ENCODE measurements at regions not wholly inside any gene's neighbourhood (a gene's known extent, or its start where the extent isn't known, plus 50 kb on each side); places are given as distances from the start of the nearest gene placed in this dataset.

GRCh38 chr7:40947566-40947965 lies 755.3 kb downstream of the INHBA start:
- TF ChIP-seq POLR2A (IDR thresholded peaks at IDR 0.05) (no peak), EP300 (IDR thresholded peaks at IDR 0.05) (no peak), POLR2AphosphoS5 (IDR thresholded peaks at IDR 0.05) (no peak), CTCF (IDR thresholded peaks at IDR 0.05) (no peak)
- Histone ChIP-seq H3K4me3 (no peak overlapping the region), H3K4me1 (no peaks in the 10 kb centered on the region), H3K27me3 (no peaks in the 10 kb centered on the region), H3K9me3 (no peaks in the 10 kb centered on the region), H3K27ac (no peak overlapping the region), H3K36me3 (no peaks in the 10 kb centered on the region)
- DNase-seq (ENCODE audit: low spot score in 2 of 2): no peak

DNA sequence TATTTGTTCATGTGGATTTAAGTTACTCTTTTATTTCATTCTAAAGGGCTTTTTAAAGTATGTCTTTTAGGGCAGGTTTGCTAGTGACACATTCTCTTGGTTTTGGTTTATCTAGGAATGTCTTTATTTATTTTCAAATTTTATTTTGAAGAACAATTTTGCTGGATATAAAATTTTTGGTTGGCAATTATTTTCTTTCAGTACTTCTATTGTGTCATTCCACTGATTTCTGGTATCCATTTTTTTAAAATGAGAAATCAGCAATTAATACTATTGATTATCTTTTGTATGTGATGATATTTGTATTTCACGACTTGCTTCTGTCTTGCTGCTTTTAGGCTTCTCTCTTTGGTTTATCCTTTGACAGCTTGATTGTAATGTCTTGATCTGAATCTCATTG lies 756.3 kb downstream of the INHBA start:
- H3K9me3 ChIP-seq: no peaks in the 10 kb centered on the region
- H3K27ac ChIP-seq: no peak overlapping the region
- H3K36me3 ChIP-seq: no peaks in the 10 kb centered on the region
- DNase-seq (ENCODE audit: low spot score in 2 of 2): no peak
- H3K4me3 ChIP-seq: no peak overlapping the region
- H3K4me1 ChIP-seq: no peaks in the 10 kb centered on the region
- whole genome bisulfite sequencing: 93% methylated on average over 1 of the region's 1 CpG
- H3K27me3 ChIP-seq: no peaks in the 10 kb centered on the region
- TF ChIP-seq POLR2AphosphoS5 (IDR thresholded peaks at IDR 0.05) (no peak), POLR2A (IDR thresholded peaks at IDR 0.05) (no peak)

DNA sequence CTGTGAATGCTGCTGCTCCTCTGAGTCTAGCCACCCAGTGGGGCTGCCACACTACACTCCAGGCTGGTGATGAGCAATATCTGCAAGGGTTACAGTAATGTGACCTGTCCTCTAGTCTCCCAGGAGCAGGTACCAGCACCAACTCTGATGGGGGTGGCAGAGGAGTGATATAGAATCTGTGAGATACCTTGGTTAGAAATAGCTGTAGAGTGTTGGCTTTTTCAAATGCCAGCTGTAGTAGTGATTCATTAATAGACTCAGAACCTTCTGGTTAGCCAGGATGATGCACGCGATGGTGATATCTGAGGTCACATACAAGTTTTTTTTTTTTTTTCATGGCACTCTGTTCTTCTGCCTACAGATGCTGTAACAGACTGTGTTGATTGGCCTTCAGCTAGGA lies 757.1 kb downstream of the INHBA start:
- 67% methylated on average over 2 of the region's 2 CpGs for WGBS
- no peak for DNase-seq (ENCODE audit: low spot score in 2 of 2)
- no peaks in the 10 kb centered on the region for H3K27me3 ChIP-seq
- no peak overlapping the region for H3K4me3 ChIP-seq
- no peaks in the 10 kb centered on the region for H3K4me1 ChIP-seq
- H3K9me3 ChIP-seq: no peaks in the 10 kb centered on the region
- TF ChIP-seq EP300 (IDR thresholded peaks at IDR 0.05) (no peak), POLR2A (IDR thresholded peaks at IDR 0.05) (no peak), POLR2AphosphoS5 (IDR thresholded peaks at IDR 0.05) (no peak), CTCF (IDR thresholded peaks at IDR 0.05) (no peak)
- no peak overlapping the region for H3K27ac ChIP-seq
- no peaks in the 10 kb centered on the region for H3K36me3 ChIP-seq

- H3K4me1 ChIP-seq: no peaks in the 10 kb centered on the region
- H3K4me3 ChIP-seq: no peak overlapping the region
- H3K27ac ChIP-seq: no peak overlapping the region
- DNase-seq (ENCODE audit: low spot score in 2 of 2): no peak
- H3K27me3 ChIP-seq: no peaks in the 10 kb centered on the region
- TF ChIP-seq EP300 (IDR thresholded peaks at IDR 0.05) (no peak), POLR2A (IDR thresholded peaks at IDR 0.05) (no peak), CTCF (IDR thresholded peaks at IDR 0.05) (no peak), POLR2AphosphoS5 (IDR thresholded peaks at IDR 0.05) (no peak)
- no peaks in the 10 kb centered on the region for H3K9me3 ChIP-seq
- no peaks in the 10 kb centered on the region for H3K36me3 ChIP-seq
These were observed 757.8 kb downstream of the INHBA start for GRCh38 chr7:40944981-40945585.

DNA sequence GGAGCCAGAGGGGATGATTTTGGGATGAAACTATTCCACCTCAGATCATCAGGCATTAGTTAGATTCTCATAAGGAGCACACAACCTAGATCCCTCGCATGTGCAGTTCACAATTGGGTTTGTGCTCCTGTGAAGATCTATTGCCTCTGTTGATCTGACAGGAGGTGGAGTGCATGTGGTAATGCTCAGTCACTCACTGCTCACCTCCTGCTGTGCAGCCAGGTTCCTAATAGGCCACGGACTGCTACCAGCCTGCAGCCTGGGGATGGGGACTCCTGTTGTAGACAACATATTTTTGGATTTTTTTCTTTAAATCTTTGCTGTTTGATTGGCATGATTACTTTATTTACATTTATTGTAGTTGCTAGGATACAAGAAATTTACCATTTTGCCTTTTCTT lies 765.0 kb downstream of the INHBA start:
- Histone ChIP-seq H3K27ac (no peak overlapping the region), H3K9me3 (no peaks in the 10 kb centered on the region), H3K27me3 (no peaks in the 10 kb centered on the region), H3K36me3 (no peaks in the 10 kb centered on the region), H3K4me3 (no peak overlapping the region), H3K4me1 (no peaks in the 10 kb centered on the region)
- TF ChIP-seq POLR2AphosphoS5 (IDR thresholded peaks at IDR 0.05) (no peak), EP300 (IDR thresholded peaks at IDR 0.05) (no peak), POLR2A (IDR thresholded peaks at IDR 0.05) (no peak), CTCF (IDR thresholded peaks at IDR 0.05) (no peak)
- 54% methylated on average over 2 of the region's 2 CpGs for WGBS
- DNase-seq (ENCODE audit: low spot score in 2 of 2): no peak

GRCh38 chr7:40935435-40935834 lies 767.5 kb downstream of the INHBA start:
- TF ChIP-seq POLR2A (IDR thresholded peaks at IDR 0.05): no peak
- no peak for TF ChIP-seq POLR2AphosphoS5 (IDR thresholded peaks at IDR 0.05)
- TF ChIP-seq EP300 (IDR thresholded peaks at IDR 0.05): no peak
- TF ChIP-seq CTCF (IDR thresholded peaks at IDR 0.05): no peak
- no peak for DNase-seq (ENCODE audit: low spot score in 2 of 2)
- Histone ChIP-seq H3K27me3 (no peaks in the 10 kb centered on the region), H3K4me1 (no peaks in the 10 kb centered on the region), H3K4me3 (no peak overlapping the region), H3K27ac (no peak overlapping the region), H3K36me3 (no peaks in the 10 kb centered on the region), H3K9me3 (no peaks in the 10 kb centered on the region)
- 98% methylated on average over 2 of the region's 2 CpGs for WGBS

All from suprapubic skin (tissue), 4 donors.